ENCODE measurements at regions not wholly inside any gene's neighbourhood (a gene's known extent, or its start where the extent isn't known, plus 50 kb on each side); places are given as distances from the start of the nearest gene placed in this dataset.

DNA sequence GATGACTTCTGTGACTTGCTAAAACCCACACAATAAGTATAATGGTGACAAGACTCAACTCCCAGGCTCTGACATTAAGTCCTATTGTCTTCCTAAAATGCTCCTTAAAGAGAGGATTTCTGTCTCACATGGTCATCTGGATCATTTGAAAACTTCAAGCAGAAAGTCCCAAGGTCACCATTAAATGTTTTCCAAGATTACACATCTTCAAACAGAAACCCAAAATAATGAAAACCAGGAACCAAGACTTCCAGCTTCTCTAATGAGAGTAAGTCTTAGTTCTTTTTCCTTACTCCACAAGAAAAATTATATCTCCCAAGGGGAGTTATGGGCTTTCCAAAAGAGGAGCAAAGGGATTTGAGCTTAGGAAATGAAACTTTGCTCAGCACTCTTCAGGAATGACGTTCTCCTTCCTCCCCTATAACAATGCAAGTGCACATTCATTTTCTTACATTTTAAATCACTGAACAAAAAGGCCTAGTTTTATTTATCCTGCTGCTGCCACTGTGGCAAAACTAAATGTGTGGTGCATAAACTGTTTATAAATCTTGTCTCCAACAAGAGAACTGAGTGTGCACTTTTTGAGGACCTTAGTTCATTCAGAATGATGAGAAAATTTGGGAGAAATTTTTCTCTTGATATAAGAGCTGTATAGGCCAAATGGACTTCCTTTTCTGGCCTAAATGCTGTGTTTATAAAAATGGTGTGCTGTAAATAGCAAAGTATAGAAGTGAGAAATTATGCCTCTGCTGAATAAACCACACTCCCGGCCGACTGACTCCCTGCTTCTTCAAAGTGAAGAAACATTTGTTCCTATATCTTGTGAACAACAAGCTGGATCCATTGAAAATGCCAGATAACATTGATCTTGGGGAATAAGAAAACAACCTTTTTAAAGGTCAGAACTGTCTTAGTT is 148.4 kb upstream of the PLEKHG7 start:
- Histone ChIP-seq H3K4me1 (peaks cover 0 to 72% (median 31%) of the 10 kb centered on the region in 12 donors), H3K9me3 (no peaks in the 10 kb centered on the region), H3K4me3 (no peak overlapping the region), H3K27ac (peak overlapping the region; percentile 18 to 90 (median 84)), H3K27me3 (no peaks in the 10 kb centered on the region), H3K36me3 (no peaks in the 10 kb centered on the region)
- DNase-seq: no peak
- WGBS, 4 donors: 55 to 69% (median 59%) methylated on average over 3 of the region's 3 CpGs
- peak in 1 of 4 donors; percentile 65 for ATAC-seq
- TF ChIP-seq POLR2A (IDR thresholded peaks at IDR 0.05) (no peak), CTCF (IDR thresholded peaks at IDR 0.05) (no peak)
- intact Hi-C loops (cut with DNase I): loop anchor here in 7 of 10 donors (5.0 to 10.0 kb wide), 6 partner anchors 47 to 560 kb away; partner anchors contain the start of gene BTG1 (in 1 of the 7)

DNA sequence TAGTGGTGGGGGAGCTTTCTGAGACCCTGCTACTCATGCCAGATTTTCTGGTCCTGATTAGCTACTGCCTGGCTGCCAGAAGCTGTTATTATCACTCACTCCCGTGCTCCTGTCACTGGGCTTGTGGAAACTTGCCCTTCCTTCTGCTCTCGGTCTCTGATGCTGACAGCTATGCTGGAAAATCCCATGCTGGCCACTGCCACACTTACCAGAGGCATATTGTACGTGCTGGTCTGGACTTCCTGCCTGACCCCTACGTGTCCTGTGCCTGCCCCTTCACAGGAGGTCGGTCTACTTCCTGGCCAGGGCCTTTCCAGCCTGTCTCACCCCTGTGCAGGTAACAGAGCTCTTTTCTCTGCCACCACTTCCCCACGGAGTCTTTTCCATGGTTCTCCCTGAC is 149.4 kb upstream of the PLEKHG7 start:
- Histone ChIP-seq H3K4me3 (no peak overlapping the region), H3K27ac (peak overlapping the region; percentile 18 to 90 (median 84)), H3K27me3 (no peaks in the 10 kb centered on the region), H3K9me3 (no peaks in the 10 kb centered on the region), H3K4me1 (peaks cover 0 to 63% (median 30%) of the 10 kb centered on the region in 12 donors), H3K36me3 (no peaks in the 10 kb centered on the region)
- peak; percentile 73 to 88 (median 75) for DNase-seq
- no peak for TF ChIP-seq CTCF (IDR thresholded peaks at IDR 0.05)
- no peak for TF ChIP-seq POLR2A (IDR thresholded peaks at IDR 0.05)
- 9 to 13% (median 11%) methylated on average over 6 of the region's 6 CpGs for WGBS, 4 donors
- peak; percentile 95 to 98 (median 97) for ATAC-seq
- intact Hi-C loops (cut with DNase I): loop anchor here in 5 of 10 donors (5.0 to 10.0 kb wide), 4 partner anchors 46 to 559 kb away; no protein-coding TSS in a partner anchor

DNA sequence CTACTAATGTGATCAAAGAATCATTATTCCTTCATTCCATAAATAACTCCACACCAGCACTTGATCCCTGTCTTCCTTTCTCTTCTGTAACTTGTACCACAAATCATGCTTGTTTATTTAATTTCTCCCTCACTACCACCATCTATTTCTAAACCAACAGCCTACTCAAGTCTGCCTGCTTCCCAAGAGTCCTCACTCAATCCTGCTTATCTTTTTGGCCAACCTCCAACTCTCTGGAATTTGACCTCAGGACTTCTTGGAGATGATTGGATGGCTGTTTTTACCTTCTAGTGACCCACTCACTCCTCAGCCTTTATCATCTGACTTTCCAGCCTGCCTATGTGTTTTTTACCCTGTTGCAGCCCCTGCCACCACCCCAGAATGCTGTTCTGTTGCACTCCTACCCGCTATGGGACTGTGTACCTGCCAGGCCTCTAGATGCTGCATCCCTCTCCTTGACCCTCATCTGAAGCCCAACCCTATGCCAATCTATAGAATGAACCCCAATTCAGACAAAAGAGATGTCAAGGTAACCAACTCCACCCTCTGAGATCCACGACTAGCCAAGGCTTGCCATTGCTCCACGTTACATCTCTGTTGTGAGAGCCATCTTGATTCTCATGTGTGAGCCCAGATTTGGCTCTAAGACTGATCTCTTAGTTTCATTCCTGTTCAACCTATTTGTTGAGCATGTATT is 150.2 kb upstream of the PLEKHG7 start:
- peaks cover 0 to 56% (median 28%) of the 10 kb centered on the region in 12 donors for H3K4me1 ChIP-seq
- H3K9me3 ChIP-seq: no peaks in the 10 kb centered on the region
- peak in 2 of 4 donors; percentile 21 to 33 for ATAC-seq
- DNase-seq: no peak
- 73 to 76% (median 73%) methylated on average over 3 of the region's 3 CpGs for WGBS, 4 donors
- H3K27me3 ChIP-seq: no peaks in the 10 kb centered on the region
- intact Hi-C loops (cut with DNase I): loop anchor here in 5 of 10 donors (5.0 to 10.0 kb wide), 4 partner anchors 45 to 558 kb away; no protein-coding TSS in a partner anchor
- TF ChIP-seq CTCF (IDR thresholded peaks at IDR 0.05): no peak
- TF ChIP-seq POLR2A (IDR thresholded peaks at IDR 0.05): no peak
- no peak overlapping the region for H3K4me3 ChIP-seq
- no peaks in the 10 kb centered on the region for H3K36me3 ChIP-seq
- H3K27ac ChIP-seq: peak overlapping the region; percentile 17 to 90 (median 79)

Measured in heart left ventricle (tissue), 16 donors.